ENCODE measurements at regions not wholly inside any gene's neighbourhood (a gene's known extent, or its start where the extent isn't known, plus 50 kb on each side); places are given as distances from the start of the nearest gene placed in this dataset.
A peak's percentile ranks its signal among the peaks of the same experiment; 100 is the strongest.

DNA sequence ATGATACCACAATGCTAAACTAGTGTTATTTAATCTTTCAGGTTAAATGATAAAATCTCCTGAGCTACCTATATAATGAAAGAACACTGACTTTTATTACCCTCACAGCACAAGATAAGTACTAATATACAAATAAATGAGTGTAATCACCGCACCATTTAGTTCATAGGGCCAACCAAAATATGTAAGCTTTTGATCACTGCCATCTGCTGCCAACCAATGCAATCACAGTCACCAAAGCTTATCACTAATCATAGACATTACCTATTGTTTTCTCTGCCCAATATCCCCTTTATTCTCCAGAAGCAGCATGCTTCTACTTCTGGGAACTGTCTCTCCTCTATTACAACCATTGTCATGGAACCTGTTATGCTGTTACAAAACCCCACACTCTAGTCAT, 151.6 kb upstream of the LRATD1 start:
- DNase-seq = no peak

DNA sequence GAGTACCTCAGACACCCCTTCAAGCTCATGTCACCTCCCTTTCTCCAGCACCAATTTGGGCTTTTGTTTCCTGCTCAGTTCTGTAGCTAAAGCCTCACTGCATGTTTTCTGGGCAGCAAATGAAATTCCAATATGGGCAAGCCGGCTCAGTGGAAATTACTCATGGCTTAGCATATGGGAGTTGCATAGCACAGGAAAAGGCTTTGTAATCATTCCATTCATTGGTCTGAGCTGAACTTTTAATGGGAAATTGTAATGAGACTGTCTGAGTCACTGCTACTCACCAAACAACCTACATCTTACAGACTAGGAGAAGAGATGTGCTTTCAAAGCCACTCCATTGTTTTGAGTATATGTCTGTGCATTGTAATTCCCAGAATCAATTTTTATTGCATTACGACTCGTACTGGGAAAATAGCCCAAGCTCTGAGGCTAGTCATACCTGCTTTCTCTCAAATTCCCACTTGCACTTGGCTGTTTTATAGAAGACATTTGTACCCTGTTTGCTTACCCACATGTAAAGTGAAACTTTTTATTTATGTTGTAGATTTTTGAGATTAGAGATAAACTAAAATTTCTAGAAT, 139.5 kb upstream of the LRATD1 start:
- DNase-seq = no peak

DNA sequence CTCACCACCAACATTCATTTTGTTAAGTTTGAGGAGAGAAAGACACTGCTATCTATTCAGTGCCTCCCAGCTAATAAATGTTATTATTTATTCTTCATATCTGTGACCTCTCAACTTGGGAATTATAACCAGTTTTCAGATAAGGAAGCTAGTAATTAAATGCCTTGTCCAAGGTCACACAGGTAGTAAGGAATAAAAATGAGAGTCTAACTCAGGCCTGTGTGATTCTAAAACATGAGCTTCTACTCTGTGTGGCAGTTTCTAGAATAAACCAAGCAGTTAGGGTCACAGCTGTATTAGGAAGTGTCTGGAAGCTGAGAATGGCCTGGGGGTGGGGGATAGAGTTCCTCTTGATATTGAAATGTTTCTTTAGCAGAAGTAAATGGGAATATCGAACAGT, 137.8 kb upstream of the LRATD1 start:
- DNase-seq = no peak

DNA sequence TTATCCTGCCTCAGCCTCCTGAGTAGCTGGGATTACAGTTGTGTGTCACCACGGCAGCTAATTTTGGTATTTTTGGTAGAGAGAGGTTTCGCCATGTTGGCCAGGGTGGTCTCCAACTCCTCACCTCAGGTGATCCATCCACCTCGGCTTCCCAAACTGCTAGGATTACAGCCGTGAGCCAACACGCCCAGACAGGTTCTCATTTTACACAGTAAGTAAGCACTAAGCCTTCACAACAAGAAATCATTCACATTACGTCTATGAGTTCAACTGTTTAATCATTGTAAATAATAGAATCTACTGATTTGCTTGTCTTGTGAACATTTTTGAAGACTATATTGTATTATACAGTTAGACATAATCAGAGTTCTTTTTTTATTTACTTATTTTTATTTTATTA, 131.5 kb upstream of the LRATD1 start:
- DNase-seq = no peak

DNA sequence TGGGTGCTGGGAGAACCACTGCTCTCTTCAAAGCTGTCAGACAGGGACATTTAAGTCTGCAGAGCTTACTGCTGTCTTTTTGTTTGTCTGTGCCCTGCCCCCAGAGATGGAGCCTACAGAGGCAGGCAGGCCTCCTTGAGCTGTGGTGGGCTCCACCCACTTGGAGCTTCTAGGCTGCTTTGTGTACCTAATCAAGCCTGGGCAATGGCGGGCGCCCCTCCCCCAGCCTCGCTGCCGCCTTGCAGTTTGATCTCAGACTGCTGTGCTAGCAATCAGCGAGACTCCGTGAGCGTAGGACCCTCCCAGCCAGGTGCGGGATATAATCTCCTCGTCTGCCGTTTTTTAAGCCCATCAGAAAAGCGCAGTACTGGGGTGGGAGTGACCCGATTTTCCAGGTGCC, 125.6 kb upstream of the LRATD1 start:
- DNase-seq = peak; percentile 33 to 69

DNA sequence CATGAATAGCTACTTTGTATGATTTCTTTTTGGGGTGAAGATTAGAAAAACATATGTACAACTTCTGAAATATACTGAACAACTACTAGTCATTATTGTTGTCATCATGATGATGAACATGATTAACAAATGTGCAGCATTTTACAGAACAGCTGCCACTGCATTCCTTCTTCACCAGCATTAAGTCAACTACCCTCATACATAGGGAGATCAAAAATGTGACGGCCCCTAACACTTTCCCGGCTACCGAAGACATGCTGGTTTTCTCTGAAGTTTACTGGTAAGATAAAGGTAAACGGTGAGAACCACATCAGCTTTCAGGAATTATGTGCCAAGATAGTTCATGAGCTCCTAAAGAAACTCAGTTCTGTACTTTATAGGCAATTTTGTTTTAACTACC, 121.0 kb upstream of the LRATD1 start:
- DNase-seq = no peak

DNA sequence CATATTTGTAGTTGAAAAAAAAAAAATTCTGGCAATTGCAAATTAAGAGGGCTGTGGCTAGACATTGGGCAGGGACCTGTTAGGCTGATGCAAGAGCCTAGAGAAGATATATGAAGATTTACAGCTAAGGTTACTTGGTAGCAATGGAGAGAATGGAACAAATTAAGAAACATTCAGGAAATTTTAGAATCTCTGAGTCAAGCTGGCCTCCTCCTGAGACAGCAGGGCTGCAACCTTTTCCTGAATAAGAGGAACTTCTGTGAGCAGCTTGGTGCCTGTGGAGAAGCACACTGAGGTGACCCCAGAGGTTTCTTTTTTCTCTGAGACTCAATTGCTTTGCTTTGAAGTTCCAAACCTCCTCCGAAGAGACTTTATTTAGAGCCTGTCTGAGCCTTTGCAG, 118.6 kb upstream of the LRATD1 start:
- DNase-seq = no peak

DNA sequence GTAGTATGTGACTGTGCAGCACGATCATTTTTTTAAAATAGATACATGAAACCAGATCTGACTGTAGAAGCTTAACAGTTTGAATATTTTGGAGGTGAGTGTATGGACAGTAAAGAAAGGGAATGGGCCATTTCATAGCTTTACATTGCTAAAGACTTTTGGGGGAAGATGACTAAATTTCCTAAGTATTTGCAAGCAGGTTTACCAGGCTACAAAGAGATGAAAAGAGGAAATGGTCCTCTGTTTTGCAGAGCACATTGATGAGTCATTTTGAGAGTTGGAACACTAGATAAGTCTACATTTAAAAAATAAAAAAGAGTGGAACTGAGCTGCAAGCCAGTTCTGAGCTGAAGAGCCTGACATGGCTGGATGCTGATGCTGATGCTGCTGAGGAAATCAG, 115.7 kb upstream of the LRATD1 start:
- DNase-seq = no peak

DNA sequence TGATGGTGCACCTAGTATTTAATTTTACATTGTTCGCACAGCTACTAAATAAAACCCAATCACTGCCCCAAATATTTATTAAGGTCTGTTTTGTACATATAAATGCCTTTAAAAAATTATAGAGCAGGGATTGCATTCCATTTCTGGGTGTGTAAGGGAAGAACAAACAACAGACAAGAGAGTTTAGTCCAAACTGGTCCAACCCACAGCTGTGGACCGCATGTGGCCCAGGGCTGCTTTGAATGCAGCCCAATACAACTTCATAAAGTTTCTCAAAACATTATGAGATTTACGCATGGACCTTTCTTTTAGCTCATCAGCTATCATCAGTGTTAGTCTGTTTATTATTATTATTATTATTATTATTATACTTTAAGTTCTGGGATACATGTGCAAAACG, 114.8 kb upstream of the LRATD1 start:
- DNase-seq = no peak

DNA sequence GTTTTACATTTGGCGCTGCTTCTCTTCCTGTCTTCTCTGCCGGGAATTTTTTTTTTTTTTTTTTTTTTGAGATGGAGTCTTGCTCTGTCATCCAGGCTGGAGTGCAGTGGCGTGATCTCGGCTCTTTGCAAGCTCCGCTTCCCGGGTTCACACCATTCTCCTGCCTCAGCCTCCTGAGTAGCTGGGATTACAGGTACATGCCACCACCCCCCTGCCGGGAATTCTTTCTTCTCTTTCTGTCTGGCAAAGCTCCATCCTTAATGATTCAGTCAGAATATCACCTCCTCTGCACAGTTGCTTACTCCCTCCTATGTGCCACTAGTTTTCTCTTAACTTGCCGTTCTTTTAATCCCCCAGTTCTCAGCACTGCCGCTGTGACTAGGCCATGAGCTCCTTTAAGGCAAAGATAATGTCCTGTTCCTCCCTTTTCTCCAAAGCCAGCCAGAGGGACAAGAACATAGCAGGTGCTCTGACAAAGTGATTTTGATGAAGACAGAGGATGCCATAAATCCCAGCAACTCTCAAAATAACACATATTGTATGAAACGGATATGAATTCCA, 112.1 kb upstream of the LRATD1 start:
- DNase-seq = no peak

DNA sequence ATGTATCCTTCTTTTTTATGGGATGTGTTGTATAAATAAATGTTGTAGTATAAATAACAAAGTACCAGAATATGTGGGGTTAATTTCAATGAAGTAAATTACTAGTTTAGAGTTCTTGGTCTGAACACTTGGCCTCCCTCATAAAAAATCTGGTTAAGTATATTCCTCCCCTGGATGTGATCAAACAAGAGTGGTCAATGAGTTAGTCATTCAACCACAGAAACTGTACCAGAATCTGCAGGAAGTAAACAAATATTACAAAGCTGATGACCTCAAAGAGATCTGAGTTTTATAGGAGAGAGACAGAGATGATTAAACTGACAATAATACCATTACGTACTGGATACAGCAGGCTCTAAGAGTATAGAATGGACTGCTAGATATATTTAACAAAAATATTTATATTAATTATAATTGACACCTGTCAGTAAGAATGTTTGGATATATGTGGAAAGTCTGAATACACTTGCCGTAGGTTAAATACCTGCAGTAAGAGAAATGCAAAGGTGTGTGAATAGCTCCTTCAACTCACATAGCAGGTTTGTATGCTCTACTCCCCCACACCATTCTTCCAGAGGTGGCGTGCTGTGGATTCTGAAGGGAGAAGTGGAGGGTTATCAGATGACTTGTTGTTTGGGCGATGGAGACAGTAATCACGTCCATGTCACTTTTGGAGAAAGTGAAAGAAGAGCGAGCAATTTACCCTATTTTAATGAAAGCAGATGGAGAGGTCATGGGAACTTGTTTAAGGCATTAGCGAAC, 108.3 kb upstream of the LRATD1 start:
- no peak for DNase-seq

DNA sequence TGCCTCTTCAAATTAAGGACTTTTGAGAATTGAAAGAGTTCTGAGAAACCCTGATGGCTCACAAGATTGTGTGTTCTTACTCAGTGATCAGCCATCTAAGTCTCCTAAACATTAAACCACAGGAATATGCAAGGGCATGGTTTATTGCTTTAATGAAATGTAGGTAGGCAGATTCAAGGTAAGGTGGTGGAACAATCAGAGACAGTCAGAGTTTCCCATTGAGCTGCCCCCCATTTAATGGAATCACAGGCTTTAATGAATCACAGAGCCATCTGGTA, 107.8 kb upstream of the LRATD1 start:
- DNase-seq = no peak

DNA sequence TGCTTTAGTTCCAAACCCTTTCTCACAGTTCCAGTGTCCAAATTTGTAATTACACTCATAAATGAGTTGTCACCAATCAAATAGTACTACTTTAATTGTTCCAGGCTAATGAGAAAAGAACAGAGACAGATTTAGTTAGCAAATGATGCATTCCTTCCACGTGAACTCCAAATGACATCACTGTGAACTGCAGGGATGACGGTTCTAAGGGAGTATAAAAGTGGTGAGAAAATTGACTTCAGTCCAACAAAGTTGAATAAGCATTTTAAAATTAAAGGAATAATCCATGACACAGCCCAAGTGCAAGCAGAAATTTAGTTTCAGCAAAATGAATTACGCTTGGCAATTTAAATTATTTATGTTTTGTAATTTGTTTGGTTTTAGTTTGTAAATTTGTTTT, 102.0 kb upstream of the LRATD1 start:
- no peak for DNase-seq

DNA sequence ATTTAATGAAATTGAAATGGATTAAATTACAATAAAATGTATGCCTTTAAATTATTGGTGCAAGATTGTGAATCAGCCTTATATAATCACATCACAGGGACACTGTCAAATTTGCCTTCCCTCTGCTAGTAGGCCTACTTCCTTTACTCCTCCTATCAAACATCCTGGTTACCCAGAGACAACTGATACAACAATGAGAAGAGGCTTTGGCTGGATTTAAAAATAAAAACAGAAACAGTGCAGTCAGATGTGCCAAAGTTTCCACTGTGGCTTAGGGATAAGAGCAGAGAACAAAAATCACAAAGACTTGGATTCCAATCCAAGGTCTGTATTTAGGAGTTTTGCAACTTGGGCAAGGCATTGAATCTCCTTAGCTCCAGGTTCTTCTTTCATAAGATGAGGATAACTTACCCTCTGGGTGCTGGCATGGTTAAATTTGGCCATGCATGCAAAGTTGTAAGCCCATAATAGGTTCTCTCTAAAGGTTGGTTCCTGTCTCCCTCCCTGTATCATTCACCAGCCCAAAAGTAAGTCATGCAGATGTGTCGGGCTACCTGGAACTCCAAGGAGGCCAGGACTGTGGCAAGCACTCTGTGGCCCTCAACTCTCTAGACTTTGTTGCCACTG, 99.3 kb upstream of the LRATD1 start:
- DNase-seq = no peak

DNA sequence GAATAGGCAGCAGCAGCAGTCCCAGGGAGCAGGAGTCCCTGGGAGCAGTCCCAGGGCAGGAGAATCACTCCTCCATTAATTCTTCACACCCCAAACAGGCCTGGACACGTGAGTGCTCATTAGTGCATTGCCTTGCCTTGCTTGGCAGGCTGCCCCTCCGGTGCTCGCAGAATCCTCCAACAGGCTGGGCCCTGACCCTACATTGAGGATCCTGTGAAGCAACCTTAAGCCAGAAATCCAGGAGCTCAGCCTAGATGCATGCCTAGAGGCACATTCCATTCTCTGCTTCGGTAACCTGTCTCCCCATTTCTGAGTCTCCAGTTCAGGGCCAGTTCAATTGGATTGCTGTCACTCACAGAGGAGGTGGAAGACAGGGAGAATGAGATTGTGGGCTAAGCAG, 97.4 kb upstream of the LRATD1 start:
- DNase-seq = no peak

DNA sequence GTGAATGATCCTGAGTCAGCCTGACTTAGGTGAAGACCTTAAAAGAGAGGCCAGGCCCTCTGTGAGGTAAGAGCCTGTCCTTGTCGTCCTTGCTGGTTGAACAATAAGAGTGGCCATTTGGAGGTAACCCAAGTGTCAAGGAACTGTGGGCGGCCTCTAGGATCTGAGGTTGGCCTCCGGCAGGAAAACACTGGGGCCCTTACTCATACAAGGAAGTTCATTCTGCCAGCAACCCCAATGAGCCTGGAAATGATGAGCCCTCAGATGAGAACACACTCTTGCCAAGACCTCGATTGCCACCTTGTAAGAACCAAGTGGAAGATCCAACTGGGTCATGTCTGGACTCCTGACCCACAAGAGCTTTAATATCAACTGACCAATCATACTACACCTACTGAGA, 95.5 kb upstream of the LRATD1 start:
- DNase-seq = no peak

DNA sequence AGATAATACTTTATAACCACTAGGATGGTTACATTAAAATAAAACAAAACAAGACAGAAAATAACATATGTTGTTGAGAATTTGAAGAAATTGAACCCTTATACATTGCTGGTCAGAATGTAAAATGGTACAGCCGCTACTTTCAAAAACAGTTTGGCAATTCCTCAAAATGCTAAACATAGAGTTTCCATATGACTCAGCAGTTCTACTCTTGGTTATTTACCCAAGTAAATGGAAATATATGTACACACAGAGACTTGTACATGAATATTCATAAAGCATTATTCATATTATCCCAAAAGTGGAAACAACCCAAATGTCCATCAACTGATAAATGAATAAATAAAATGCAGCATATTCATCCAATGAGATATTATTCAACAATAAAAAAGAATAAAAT, 92.5 kb upstream of the LRATD1 start:
- no peak for DNase-seq

DNA sequence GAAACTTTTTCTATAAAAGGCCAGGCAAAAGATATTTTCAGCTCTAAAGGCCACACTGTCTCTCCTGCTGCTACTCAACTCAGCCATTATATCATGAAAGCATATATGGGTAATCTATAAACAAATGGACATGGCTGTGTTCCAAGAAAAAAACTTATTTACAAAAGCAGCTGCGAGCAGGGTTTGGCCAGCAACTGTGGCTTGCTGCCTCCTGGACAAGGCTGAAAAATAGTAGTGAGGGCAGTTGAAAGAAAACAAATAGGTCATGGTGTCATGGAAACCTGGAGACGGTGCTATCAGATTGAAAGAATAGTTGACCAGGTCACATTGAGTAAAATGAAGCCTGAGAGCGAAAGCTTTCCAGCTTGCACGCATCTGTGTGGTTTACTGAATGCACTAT, 89.2 kb upstream of the LRATD1 start:
- DNase-seq = peak in 1 of 2 experiments; percentile 56

DNA sequence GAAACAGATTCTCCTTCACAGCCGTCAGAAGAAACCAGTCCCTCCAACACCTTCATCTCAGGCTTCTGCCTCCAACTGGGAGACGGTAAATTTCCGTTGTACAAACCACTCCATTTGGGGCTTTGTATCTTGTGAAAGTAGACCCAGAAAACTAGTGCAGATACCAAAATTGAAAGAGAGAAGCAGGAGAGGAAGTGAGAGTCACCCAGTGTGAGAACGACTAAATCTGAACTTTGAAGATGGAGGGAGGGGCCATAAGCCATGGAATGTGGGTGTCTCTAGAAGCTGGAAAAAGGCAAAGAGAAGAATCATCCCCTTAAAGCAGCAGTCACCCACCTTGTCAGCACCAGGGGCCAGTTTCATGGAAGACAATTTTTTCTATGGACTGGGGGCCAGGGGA, 88.3 kb upstream of the LRATD1 start:
- DNase-seq = no peak

DNA sequence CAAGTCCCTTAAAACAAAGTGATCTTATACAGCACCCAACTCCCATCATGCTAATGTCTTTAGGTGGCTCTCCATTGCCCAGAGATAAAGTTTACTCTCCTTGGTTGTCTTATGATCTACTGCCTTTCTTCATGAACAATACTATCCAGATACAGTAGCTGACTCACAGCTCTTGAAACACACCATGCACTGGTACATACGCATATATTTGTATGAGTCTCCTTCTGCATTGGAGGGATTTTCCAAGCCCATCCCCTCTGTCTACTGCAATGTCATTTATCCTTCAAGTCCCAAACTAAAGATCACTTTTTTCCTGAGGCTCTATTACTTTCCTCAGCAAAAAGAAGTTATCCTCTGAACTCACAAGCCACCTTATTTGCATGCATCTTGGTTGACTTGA, 84.7 kb upstream of the LRATD1 start:
- no peak for DNase-seq

DNA sequence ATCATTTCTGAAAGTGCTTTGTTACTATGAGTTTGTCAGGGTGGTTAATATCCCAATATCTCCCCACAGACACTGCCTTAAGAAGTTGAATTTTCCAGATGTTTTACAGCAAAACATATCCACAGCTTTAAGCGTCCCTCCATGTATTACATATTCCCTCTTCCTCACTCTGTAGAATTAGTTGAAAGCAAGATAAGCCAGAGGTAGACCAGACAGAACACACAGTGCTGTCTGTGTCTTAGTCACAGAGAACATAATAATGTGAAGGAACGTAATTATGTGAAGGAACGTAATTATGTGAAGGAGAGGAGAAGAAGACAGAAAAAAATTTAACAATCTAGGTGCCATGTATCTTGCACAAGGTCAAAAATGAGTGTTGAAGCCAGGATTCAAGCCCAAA, 81.9 kb upstream of the LRATD1 start:
- no peak for DNase-seq

DNA sequence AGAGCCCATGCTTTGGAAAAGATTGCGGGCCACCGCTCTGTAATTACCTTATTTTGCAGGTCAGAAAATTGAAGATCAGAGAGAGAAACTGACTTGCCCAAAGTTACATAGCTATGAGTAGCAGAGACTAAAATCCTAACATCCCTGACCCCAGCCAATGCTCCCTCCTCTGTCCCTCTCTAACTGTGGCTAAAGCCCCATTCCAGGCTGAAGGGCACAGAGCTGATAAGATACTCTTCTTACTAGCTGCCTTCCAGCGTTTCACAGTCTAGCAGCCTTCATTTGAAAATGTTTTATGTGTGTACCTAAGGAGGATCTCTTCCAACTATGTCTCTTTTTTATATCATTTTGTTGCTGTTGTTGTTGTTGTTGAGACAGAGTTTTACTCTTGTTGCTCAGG, 81.4 kb upstream of the LRATD1 start:
- DNase-seq = no peak

DNA sequence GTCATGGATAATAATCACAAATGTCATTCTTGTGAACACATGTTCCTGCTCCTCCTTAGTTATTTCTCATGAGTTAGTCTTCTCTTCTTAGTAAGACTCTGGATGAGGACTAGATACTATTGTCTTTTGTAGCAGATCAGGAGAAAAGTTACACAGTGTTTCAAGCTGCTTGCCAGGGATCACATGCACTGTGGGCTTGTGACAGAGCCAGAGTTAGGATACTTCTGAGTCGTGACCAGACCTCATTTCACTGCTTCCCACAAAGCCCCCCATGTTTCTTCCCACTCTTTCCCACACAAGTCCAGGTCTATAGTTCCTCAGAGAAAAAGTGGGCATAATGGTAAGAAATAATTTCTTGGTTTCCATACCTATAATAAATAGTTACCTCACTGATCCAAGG, 80.2 kb upstream of the LRATD1 start:
- DNase-seq = no peak

DNA sequence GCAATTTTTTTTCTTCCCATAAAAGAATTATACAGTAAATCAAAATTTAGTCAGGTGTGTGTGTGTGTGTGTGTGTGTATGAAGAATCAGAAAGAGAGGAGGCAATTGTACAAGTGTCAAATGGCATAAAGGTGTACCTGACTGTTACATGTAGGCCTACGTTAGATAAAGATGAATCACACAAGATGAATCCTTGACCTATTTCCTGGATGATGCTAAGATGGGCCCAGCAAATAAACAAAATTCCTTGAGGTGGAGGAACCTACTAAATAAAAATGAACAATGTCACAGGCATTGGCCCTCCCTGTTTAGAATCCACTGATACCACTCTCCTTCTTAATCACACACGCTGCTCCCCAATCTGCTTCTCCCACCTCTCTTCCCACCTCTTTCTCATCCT, 79.7 kb upstream of the LRATD1 start:
- no peak for DNase-seq

All from NCI-H2081 (cell line).